GM12878 (cell line): ENCODE measurements at regions not wholly inside any gene's neighbourhood (a gene's known extent, or its start where the extent isn't known, plus 50 kb on each side); places are given as distances from the start of the nearest gene placed in this dataset.

Experiments used
- CTCF ChIP-seq, 3 experiments: IDR thresholded peaks in 2 of 3; conservative IDR thresholded peaks in 1 of 3; 2 replicates each; pipeline ENCODE4 v1.5.1; 2011; ENCODE audit warnings: low read depth in 3 of 3, low read length in 3 of 3, mild to moderate bottlenecking in 3 of 3, control low read depth in 2 of 3, moderate library complexity in 2 of 3, inconsistent platforms in 1 of 3, mixed read lengths in 1 of 3; ENCODE audit not compliant: control insufficient read depth in 2 of 3, insufficient read depth in 1 of 3; ENCODE audit errors: extremely low read depth in 1 of 3
- EZH2 ChIP-seq: IDR thresholded peaks from 2 replicates; pipeline ENCODE4 v1.6.1; 2012; ENCODE audit warnings: low read depth, mild to moderate bottlenecking, control low read depth, inconsistent platforms, low read length, borderline replicate concordance; ENCODE audit not compliant: control insufficient read depth
- GABPA ChIP-seq: IDR thresholded peaks from 2 replicates; pipeline ENCODE4 v1.6.1; 2014; ENCODE audit warnings: antibody characterized with exemption, low read depth, mild to moderate bottlenecking, inconsistent platforms
- MXI1 ChIP-seq: fragments of 150-350 bp; IDR thresholded peaks from 2 replicates; pipeline ENCODE4 v1.6.1; 2011; ENCODE audit warnings: low read depth, mild to moderate bottlenecking, inconsistent platforms, low read length, improper control_type of control experiment
- NR2C2 ChIP-seq: IDR thresholded peaks from 2 replicates; pipeline ENCODE4 v1.6.1; 2011; ENCODE audit warnings: borderline replicate concordance, low read depth; ENCODE audit not compliant: control insufficient read depth, insufficient read length
- POLR2AphosphoS2 ChIP-seq: IDR thresholded peaks from 2 replicates; pipeline ENCODE4 v1.6.1; 2011; ENCODE audit warnings: low read depth, mild to moderate bottlenecking, low read length, improper control_type of control experiment, moderate library complexity
- SUZ12 ChIP-seq: fragments of 200-600 bp; sonication (generic); IDR thresholded peaks from one replicate; pipeline ENCODE4 v1.6.1; 2018; ENCODE audit warnings: antibody characterized with exemption, mild to moderate bottlenecking; ENCODE audit not compliant: unreplicated experiment
- TF ChIP-seq, protein P1 (sequence below): IDR thresholded peaks from 2 replicates; pipeline ENCODE4 v1.6.1; 2011; ENCODE audit warnings: low read depth, low read length, improper control_type of control experiment, borderline replicate concordance

DNA sequence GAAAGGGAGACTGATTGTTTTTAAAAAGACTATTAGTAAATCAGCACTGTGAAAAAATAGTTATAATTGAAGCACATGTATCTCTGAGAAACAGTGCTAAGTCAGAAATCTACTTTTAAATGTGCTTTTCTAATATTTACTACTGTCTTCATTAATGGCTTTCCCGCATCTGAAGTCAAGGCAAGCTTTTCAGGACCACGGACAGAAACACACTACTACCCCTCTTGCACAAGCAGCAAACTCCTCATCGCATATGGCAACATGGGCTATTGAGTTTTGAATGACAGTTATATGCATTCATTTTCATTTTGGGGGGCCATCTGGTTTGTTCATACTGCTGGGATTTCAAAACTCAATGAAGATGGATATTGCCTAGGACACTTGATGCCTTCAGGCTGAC lies 433.4 kb upstream of the CAMK1G start:
- TF ChIP-seq CTCF (IDR thresholded peaks at IDR 0.05 in 2 of 3, conservative IDR thresholded peaks at IDR 0.05 in 1 of 3; ENCODE audit: control insufficient read depth in 2 of 3, extremely low read depth in 1 of 3, insufficient read depth in 1 of 3, low read depth in 3 of 3, low read length in 3 of 3) (no peak), GABPA (no peak), EZH2 (no peak), SUZ12 (no peak), NR2C2 (no peak), MXI1 (no peak), POLR2AphosphoS2 (no peak)
- TF ChIP-seq, protein P1, sequence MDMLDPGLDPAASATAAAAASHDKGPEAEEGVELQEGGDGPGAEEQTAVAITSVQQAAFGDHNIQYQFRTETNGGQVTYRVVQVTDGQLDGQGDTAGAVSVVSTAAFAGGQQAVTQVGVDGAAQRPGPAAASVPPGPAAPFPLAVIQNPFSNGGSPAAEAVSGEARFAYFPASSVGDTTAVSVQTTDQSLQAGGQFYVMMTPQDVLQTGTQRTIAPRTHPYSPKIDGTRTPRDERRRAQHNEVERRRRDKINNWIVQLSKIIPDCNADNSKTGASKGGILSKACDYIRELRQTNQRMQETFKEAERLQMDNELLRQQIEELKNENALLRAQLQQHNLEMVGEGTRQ: no peak
